ENCODE measurements at regions not wholly inside any gene's neighbourhood (a gene's known extent, or its start where the extent isn't known, plus 50 kb on each side); places are given as distances from the start of the nearest gene placed in this dataset.

GRCh38 chr3:134709076-134709475, 58.3 kb upstream of the KY start:
- no peak overlapping the region for H3K4me2 ChIP-seq (replicated peaks; ENCODE audit: extremely low read depth, low read length, poor library complexity, severe bottlenecking)
- no peaks in the 10 kb centered on the region for H3K4me1 ChIP-seq (ENCODE audit: control insufficient read depth in 1 of 2, insufficient read depth in 2 of 2, low read length in 2 of 2)
- H3K36me3 ChIP-seq (replicated peaks in 1 of 2; ENCODE audit: control insufficient read depth in 1 of 2, insufficient read depth in 2 of 2, low read length in 2 of 2): no peaks in the 10 kb centered on the region
- no peak for TF ChIP-seq CTCF (IDR thresholded peaks at IDR 0.05)
- H3K27ac ChIP-seq (ENCODE audit: low read depth in 1 of 2, low read length in 2 of 2): no peak overlapping the region
- Mint-ChIP-seq H3K9me3 (peaks cover 0 to 2% (median 0%) of the 10 kb centered on the region in 7 donors), H3K36me3 (no peaks in the 10 kb centered on the region), H3K27ac (no peak overlapping the region), H3K27me3 (ENCODE audit: low read depth in 3 of 3) (peaks cover 0 to 3% (median 1%) of the 10 kb centered on the region in 3 donors), H3K4me1 (peaks cover 6% of the 10 kb centered on the region), H3K4me3 (no peak overlapping the region)
- no peaks in the 10 kb centered on the region for H3K27me3 ChIP-seq (ENCODE audit: control insufficient read depth in 2 of 2, insufficient read depth in 2 of 2, low read length in 2 of 2)
- no peaks in the 10 kb centered on the region for H3K79me2 ChIP-seq (ENCODE audit: insufficient read depth, low read length)
- H4K20me1 ChIP-seq (ENCODE audit: insufficient read depth, low read length): no peaks in the 10 kb centered on the region
- H3K4me3 ChIP-seq (replicated peaks in 1 of 3; ENCODE audit: low read depth in 2 of 3, low read length in 3 of 3): no peak overlapping the region
- WGBS (ENCODE audit: insufficient coverage): 80% methylated on average over 1 of the region's 2 CpGs
- H2AFZ ChIP-seq (ENCODE audit: insufficient read depth, low read depth, low read length, poor library complexity, severe bottlenecking): no peak overlapping the region
- intact Hi-C loops (cut with micrococcal nuclease): no loop called here
- no peaks in the 10 kb centered on the region for H3K9me3 ChIP-seq (replicated peaks in 1 of 2; ENCODE audit: control insufficient read depth in 1 of 2, insufficient read depth in 1 of 2, low read length in 2 of 2)
- no peak overlapping the region for H3K9ac ChIP-seq (ENCODE audit: insufficient read depth, low read length, poor library complexity, severe bottlenecking)
- no peak for DNase-seq

- 96% methylated on average over 3 of the region's 5 CpGs for WGBS (ENCODE audit: insufficient coverage)
- Histone ChIP-seq H3K27me3 (ENCODE audit: control insufficient read depth in 2 of 2, insufficient read depth in 2 of 2, low read length in 2 of 2) (no peaks in the 10 kb centered on the region), H3K9ac (ENCODE audit: insufficient read depth, low read length, poor library complexity, severe bottlenecking) (no peak overlapping the region), H4K20me1 (ENCODE audit: insufficient read depth, low read length) (no peaks in the 10 kb centered on the region), H3K9me3 (replicated peaks in 1 of 2; ENCODE audit: control insufficient read depth in 1 of 2, insufficient read depth in 1 of 2, low read length in 2 of 2) (no peaks in the 10 kb centered on the region), H3K27ac (ENCODE audit: low read depth in 1 of 2, low read length in 2 of 2) (no peak overlapping the region), H3K36me3 (replicated peaks in 1 of 2; ENCODE audit: control insufficient read depth in 1 of 2, insufficient read depth in 2 of 2, low read length in 2 of 2) (no peaks in the 10 kb centered on the region), H3K4me3 (replicated peaks in 1 of 3; ENCODE audit: low read depth in 2 of 3, low read length in 3 of 3) (no peak overlapping the region), H2AFZ (ENCODE audit: insufficient read depth, low read depth, low read length, poor library complexity, severe bottlenecking) (no peak overlapping the region), H3K4me2 (replicated peaks; ENCODE audit: extremely low read depth, low read length, poor library complexity, severe bottlenecking) (no peak overlapping the region), H3K4me1 (ENCODE audit: control insufficient read depth in 1 of 2, insufficient read depth in 2 of 2, low read length in 2 of 2) (no peaks in the 10 kb centered on the region), H3K79me2 (ENCODE audit: insufficient read depth, low read length) (no peaks in the 10 kb centered on the region)
- TF ChIP-seq CTCF (IDR thresholded peaks at IDR 0.05): no peak
- H3K27me3 Mint-ChIP-seq (ENCODE audit: low read depth in 3 of 3): peaks cover 0 to 2% (median 1%) of the 10 kb centered on the region in 3 donors
- intact Hi-C loops (cut with micrococcal nuclease): no loop called here
- no peak overlapping the region for H3K27ac Mint-ChIP-seq
- H3K36me3 Mint-ChIP-seq: no peaks in the 10 kb centered on the region
- H3K4me3 Mint-ChIP-seq: no peak overlapping the region
- peaks cover 0 to 2% (median 0%) of the 10 kb centered on the region in 7 donors for H3K9me3 Mint-ChIP-seq
- peaks cover 6% of the 10 kb centered on the region for H3K4me1 Mint-ChIP-seq
- DNase-seq: no peak
Measured at GRCh38 chr3:134709561-134710312, 58.9 kb upstream of the KY start.
